ENCODE measurements at regions not wholly inside any gene's neighbourhood (a gene's known extent, or its start where the extent isn't known, plus 50 kb on each side); places are given as distances from the start of the nearest gene placed in this dataset.

DNA sequence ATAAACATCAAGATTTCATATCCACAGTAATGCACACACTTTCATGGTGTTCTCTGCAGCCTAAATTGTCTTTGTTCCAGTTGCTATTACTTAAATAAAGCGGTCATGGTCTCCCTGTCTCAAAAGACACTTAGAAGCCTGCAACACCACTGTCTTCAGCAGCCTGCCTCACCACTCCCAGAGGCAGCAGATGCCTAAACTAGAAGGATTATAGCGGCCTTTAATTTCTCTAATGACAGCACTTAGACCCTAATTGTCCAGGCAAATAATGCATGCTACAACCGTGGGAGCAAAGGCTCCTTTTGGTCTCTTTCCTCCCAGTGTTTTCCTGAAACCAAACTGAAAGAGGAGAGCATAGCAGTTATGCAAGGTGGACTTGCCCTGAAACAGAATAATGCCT, 248.8 kb upstream of the SLC39A10 start:
- TF ChIP-seq, protein P1, sequence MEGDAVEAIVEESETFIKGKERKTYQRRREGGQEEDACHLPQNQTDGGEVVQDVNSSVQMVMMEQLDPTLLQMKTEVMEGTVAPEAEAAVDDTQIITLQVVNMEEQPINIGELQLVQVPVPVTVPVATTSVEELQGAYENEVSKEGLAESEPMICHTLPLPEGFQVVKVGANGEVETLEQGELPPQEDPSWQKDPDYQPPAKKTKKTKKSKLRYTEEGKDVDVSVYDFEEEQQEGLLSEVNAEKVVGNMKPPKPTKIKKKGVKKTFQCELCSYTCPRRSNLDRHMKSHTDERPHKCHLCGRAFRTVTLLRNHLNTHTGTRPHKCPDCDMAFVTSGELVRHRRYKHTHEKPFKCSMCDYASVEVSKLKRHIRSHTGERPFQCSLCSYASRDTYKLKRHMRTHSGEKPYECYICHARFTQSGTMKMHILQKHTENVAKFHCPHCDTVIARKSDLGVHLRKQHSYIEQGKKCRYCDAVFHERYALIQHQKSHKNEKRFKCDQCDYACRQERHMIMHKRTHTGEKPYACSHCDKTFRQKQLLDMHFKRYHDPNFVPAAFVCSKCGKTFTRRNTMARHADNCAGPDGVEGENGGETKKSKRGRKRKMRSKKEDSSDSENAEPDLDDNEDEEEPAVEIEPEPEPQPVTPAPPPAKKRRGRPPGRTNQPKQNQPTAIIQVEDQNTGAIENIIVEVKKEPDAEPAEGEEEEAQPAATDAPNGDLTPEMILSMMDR (IDR thresholded peaks at IDR 0.05): no peak
- TF ChIP-seq POLR2A (IDR thresholded peaks at IDR 0.05): no peak

Data from suprapubic skin (tissue), 3 donors.